GM19463 (cell line): ENCODE measurements at regions not wholly inside any gene's neighbourhood (a gene's known extent, or its start where the extent isn't known, plus 50 kb on each side); places are given as distances from the start of the nearest gene placed in this dataset.

Experiments
- ATAC-seq: cut with Tn5 transposase; IDR thresholded peaks from one replicate; pipeline ENCODE4 v1.9.1; 2021; ENCODE audit warnings: mild to moderate bottlenecking, moderate library complexity; ENCODE audit not compliant: unreplicated experiment

DNA sequence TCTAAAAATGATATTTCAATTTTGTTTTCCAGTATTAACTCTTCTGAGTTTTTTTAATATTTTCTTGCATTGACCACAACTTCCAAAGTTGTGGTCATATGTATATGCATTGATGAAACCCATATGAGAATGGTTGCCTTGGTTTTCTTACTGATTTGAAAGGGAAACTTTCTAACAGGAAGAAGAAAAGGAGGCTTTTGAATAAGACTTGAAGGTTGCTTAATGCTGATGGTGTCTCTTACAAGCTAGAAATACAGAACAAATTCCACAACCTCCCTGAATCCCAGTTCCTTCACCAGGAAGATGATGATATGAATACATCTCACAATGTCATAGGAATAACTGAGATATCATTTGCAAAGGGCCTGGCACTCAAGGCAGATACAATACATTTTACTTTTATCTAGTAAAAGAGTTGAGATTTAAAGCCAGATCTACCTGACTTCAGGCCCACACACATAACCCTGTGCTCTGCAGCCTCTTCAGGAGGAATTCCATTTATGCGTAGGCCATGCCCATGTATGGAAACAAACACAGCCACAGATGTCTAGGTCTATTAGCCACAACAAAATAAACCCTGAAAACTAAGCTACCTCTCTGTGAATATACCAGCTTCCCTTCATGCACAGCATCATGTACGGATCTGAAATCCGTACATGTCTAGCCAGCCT, 165.4 kb upstream of the PLEKHG7 start:
- ATAC-seq = no peak

DNA sequence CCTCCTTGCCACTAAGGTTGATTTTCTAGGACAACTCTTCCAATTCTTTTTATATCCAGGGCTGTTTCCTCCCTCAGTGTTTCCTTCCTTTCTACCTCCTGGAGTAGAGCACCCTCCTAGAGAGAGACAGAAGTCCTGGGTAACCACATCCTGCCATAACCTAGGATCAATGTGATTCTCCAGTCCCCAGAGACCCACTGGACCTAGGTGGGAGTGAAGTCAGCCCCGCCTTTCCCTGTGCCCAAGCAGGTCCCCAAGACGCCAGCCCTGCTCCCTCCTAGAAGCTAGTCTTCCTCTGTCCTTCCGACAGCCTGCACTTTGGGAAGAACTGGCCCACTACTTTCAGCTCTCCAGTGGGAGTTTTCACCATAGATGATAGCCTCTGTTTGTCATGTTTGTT, 166.8 kb upstream of the PLEKHG7 start:
- no peak for ATAC-seq

DNA sequence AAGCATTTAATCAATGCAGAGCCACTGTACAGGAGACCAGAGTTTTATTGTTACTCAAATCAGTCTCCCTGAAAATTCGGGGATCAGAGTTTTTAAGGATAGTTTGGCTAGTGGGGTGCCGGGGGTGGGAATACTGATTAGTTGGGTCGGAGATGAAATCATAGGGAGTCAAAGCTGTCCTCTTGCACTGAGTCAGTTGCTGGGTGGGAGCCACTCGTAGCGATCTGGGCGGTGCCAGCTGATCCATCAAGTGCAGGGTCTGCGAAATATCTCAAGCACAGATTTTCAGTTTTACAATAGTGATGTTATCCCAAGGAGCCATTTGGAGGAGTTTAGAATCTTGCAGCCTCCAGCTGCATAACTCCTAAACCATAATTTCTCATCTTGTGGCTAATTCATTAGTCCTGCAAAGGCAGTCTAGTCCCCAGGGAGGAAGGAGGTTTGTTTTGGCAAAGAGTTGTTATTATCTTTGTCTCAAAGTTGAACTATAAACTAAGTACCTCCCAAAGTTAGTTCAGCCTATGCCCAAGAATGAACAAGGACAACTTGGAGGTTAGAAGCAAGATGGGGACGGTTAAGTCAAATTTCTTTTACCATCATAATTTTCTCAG, 169.4 kb upstream of the PLEKHG7 start:
- ATAC-seq = no peak

DNA sequence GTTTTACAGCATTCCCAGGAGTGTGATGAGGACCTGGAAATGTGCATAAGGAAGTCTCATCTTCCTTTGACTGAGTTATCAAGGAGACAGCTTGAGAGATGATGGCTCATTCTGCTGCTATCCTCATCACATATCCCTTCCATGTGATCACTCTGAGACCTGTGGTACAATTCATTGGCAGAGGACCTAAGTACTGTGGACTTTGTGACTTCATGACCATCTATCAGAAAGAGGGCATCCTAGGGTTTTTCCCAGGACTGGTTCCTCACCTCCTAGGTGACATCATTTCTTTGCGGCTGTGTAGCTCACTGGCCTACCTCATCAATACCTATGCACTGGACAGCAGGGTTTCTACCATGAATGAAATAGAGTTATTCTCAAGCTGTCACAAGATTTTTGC, 172.1 kb upstream of the PLEKHG7 start:
- ATAC-seq = no peak

DNA sequence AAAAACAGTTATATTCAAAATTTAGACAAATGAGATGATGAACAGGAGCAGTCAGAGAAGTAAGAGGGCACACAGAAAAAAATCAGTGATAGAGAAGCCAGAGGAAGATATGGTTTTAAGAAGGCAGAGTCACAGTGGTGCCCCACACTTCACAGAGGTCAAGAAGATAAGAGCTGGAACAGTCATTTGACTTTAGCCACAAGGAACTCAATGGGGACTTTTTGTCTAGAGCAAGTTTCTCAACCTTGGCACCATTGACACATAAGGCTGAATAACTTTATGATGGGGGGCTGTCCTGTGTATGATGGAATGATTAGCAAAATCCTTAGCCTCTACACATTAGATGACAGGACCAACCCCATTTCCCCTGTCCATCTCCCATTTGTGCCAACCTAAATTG, 172.8 kb upstream of the PLEKHG7 start:
- peak; percentile 65 for ATAC-seq

DNA sequence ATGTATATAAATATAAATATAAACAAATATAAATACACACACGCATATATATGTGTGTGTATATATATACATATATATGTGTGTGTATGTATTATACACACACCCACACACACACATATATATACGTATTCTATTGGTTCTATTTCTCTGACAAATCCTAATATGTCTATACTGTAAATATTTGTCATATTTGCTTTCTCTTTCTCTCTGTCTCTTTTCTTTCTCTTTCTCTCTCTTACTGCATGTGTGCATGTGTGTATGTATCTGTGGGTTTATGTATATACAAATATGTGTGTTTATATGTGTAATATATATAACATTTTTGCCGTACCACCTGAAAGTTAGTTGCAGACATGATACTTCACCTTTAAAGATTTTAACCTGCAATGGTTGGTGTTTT, 174.2 kb upstream of the PLEKHG7 start:
- ATAC-seq = no peak

DNA sequence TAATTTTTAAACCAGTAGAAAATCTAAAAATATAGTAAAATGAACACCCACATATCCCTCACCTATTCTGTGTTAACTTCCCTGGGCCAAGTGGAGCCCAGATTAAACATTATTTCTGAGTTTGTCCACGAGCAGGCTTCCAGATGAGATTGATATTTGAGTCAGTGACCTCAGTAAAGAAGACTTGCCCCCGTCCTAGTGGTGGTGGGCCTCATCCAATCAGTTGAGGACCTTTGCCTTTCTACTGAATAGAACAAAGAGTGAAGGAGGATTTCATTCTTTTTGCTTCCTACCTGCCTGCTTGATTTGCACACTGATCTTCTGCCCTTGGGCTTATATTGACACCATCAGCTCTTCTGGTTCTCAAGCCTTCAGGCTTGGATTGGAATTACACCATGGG, 174.7 kb upstream of the PLEKHG7 start:
- no peak for ATAC-seq

DNA sequence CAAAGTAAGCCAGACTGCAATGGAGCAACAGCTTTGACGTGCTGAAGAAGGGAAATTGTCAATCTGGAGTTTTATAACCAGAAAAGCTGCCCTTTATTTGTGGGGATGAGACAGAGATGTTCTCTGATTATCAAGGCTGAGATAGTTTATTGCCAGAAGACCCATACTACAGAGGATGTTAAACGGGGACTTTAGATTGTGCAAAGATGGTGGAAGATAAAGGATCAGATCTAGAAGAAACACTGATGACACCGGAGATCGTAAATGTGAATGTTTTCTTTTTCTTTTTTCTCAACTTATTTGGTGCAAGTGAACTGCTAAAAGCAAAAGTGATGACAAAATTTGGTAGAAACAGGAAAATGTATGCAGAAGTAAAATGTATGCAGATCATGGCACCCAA, 178.3 kb upstream of the PLEKHG7 start:
- no peak for ATAC-seq

DNA sequence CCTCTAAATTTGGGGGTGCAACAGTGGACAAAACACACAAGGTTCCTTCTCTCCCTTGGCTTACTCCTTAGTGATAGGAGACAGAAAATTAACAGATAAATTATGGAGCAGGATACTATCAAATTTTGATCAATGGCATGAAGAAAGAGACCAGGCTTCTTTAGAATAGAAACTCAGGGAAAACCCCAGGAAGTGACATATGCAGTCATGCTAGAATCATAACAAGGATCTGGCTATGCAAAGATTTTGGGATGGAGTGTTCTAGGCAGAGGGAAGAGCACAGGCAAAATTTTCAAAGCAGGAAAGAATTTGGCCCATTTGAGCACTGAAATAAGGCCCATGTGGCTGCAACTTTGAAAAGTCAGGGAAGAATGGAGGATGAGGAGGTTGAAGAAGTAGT, 182.3 kb upstream of the PLEKHG7 start:
- no peak for ATAC-seq

DNA sequence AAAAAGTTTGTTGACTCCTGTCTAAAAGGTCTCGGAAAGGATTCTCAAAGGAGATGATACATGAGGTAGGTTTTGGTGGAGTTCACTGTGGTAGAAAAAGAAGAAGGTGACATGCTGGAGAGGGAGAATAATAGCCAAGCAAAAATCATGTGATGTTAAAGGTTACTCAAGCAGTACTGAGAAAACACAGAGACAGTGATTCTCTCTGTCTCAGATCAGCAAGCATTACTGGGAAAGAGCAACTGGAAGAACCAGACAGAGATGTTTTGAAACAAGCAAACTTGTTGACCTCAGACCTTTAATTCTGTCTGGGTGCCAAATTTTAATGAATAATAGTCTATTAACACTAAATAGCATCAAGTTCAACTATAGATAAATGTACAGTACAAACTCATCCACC, 183.5 kb upstream of the PLEKHG7 start:
- no peak for ATAC-seq

DNA sequence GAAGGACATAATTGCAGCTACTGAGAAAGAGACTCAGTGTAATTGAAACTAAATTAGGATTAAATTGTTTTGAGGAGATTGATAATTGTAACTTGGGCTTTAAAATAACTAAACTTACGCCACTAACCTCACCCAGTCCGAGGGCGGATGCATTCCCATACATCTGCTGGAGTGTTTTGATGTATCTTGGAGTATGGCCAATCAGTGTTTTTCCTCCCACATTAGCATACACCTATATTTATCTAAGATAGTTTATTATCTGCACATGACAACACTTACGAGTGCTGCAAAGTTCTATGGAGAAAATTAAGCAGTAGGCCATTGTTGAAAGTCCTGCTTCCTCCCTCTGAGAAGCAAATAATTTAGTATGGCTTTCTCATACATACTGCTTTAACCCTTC, 184.7 kb upstream of the PLEKHG7 start:
- no peak for ATAC-seq

DNA sequence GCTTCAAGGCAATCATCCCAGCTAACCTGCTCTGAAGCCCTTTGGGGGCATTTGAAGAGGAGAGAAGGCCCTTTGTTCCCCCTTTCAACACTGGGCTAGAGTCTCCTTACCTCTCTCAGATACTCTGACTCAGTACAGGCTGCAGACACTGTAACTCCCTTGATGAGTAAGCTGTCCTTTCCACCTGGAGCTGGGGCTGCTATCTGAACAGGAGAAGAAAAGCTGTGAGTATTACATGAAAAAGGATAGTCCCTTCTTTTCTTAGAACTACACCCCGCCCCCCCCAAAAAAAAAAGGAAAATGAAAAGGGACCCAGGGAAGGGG, 186.6 kb upstream of the PLEKHG7 start:
- ATAC-seq = peak; percentile 68

DNA sequence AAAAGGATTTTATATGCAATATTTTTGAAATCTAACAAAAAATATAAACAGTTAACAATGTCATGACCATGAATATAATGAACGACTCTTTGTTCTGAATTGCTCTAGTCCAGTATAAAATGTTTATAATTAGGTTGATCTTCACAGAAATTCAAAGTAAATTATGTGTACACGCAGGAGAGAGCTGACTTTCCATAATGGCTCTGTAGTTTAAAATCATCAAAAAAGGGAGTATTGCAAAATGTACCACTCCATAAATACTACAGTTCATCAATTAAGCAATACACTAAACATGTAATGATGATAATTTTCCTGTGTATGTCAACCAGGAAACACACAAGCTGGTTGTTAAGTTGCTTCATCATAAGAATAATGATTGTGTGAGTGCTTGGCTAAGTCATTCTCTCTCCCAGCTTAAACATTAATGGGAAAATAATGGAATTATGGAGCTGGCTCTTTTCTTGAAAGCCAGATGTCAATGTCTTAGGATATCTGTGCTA, 189.5 kb upstream of the PLEKHG7 start:
- ATAC-seq = no peak

DNA sequence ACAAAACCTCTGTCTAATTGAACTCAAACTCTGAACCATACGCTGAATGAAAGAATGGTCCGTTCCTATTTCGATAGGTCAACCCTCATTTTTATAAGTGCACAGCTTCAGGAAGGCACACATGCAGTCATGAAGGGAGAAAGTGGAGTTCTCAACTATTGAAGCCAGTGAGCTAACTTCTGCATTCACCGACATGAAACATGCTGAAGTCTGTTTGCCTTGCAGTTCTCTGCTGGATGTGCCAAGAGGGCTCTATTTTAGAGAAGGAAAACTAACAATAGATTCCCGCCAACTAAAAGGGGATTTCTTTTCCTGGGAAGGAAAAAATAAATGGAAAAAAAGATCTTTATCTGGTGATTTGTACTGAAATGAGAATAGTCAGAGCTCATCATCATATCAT, 191.0 kb upstream of the PLEKHG7 start:
- no peak for ATAC-seq

DNA sequence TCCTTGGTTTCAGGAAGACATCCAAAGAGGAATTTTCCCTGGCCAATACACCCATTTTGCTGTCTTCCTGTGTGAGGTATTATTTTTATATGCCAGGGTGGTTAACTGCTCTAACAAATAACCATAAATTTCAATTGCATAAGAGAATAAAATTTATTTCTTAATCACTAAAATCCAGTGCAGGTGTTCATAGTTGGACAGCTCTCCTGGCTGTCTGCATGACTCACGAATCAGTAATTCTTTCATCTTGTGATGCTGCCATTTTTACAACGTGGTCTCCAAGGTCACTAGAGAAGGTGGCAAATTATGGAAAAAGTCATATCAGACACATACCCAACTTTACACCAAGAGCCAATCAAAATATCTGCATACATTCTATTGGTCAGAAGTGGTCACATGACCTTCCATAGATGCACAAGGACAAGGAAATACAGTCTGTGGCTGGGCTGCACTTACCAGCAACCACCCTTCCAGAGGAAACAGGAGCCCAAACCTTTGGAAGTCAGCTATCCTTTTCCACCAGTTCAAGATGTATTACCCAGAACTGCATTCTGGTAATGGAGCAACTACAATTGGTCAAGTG, 193.5 kb upstream of the PLEKHG7 start:
- ATAC-seq = no peak

DNA sequence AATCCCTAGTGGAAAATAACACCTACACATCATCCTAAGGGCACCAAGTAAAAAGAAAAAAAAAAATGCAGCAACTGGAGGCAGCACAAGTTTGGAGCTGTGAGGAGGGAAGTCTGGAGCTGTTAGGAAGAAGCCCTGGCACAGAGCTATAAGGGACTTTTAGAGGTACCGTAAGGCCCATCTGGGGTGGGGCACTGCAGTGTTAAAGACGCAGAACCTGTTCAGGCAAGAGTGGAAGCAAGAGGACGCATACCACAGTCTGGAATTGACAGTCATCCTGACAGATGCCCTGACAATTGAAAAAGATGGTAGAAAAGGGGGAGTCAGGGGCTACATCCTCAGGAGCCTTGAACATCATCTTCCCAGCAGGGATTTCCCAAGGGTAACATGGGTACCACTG, 195.9 kb upstream of the PLEKHG7 start:
- no peak for ATAC-seq

DNA sequence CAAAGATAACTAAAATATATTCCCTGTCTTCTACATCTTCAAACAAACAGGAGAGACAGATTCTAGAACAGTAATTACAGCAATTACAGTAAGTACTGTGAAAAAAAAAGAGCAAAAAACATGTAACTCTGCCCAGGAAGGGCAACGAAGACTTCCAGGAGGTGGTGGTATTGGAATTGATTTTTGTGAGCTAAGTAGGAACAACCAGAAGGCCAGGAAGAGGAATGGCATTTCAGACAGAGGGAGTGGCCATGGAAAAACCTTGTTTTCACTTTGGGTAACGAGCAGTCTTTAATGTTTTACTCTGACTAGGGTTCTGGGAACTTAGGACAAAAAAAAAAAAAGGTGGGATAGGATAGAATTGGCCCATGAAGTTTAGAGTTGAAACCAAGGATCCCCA, 196.3 kb upstream of the PLEKHG7 start:
- no peak for ATAC-seq

DNA sequence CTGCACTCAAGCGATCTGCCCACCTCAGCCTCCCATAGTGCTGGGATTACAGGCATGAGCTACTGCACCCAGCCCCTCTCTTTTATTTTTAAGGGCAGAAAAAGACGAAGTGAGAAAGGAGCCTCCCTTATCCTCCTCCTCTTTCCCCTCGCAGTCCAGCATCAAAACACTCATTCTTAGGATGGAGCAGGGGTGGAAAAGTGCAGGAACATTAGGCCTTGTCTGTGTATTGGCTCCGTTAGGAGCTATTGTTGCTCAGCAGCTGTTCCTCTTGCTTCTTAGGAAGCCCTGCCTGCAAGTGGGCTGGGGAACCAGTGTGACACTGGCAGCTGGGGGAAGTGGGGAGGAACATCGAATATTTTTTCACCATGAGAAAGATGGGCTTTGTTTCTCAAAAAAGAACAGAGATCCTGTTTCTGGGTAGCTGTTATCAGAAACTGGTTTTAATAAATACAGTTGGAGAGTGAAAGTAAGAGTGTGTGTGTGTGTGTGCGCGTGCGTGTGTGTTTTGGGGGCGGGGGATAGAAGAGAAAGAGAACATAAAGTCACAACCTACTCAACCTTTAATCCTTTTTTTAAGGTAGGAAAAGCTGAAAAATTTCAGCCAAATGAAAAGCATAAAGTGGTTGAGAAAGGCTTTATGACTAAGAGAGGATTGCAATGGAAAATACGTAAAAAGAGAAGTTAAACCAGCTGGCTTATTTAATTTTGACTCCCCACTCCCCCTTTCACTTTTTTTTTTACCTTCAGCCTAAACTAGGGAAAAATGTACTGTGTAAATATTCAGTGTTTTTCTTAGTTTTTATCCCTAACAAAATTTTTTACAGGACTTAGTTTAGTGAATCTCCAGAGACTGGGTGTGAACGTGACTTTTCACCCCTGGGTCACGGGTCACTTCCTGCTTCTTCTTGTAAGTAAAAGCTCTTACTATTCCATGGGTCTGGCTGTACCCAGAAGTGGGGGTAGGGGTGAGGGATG, 197.2 kb upstream of the PLEKHG7 start:
- peak; percentile 32 for ATAC-seq

DNA sequence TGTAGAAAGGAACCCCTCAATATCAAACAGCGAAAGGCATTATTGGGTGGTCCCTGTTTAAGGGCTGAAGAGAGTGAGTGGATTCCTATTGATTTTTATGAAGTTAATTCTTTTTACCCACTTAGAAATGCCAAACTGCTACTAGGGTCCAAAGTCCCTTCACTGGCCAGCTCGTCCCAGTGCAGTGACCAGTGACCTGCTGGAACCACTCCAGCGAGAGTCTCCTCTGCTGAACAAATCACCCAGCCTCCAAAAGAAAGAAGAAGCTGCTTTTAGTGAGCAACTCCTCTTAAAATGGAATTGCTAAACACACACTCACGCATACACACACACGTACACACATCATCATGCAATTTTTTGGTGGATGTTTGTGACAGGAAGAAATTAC, 198.2 kb upstream of the PLEKHG7 start:
- ATAC-seq = no peak

DNA sequence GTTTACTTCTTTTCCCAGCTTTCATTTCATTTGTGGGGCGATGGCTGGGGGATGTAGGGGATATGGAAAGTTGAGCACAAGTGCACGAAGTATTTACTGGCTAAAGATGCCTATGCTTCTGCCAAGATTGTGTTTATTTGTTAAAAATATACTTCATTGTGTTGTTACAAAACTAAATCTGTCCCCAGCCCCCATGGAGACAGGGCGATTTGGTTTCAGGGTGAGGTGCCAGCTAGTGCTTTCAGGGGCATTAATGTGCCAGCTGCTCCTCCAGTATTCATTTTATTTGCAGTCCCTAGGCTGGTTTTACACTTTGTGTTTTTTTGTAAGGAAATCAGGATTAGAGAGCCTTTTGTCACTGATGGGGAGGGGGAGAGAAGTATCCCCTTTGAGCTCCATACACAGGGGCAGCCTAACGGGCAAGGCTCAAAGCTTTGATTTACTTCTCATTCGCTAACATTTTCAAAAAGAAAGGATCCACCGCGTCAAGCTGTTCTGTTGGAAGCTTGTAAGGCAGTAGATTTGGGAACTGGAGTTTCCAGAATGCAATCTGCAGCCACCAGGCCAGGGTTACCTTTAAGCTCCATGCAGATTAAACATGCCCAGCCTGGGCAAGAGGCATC, 198.7 kb upstream of the PLEKHG7 start:
- no peak for ATAC-seq
